ENCODE measurements at regions not wholly inside any gene's neighbourhood (a gene's known extent, or its start where the extent isn't known, plus 50 kb on each side); places are given as distances from the start of the nearest gene placed in this dataset.

DNA sequence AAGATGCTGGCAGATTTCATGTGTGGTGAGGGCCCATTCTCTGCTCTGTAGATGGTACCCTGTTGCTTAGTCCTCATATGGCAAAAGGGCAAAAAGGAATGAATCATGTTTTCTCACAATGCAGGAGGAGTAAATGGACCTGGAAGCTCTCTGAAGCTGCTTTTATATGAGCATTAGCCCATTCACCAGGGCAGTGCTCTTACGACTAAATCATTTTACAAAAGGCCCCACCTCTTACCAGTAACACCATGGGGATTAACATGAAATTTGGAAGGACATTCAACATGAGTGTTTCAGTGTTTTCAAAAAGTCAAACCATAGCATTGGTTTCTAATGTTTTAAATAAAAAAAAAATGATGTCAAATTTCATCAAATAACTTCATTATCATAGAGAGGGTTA, 495.7 kb upstream of the CBLB start:
- Histone ChIP-seq H3K27me3 (ENCODE audit: control insufficient read depth in 4 of 4, insufficient read depth in 4 of 4, low read length in 3 of 4) (no peaks in the 10 kb centered on the region), H3K9me3 (ENCODE audit: control insufficient read depth in 4 of 4, low read length in 3 of 4) (peaks cover 0 to 3% (median 0%) of the 10 kb centered on the region in 4 donors), H3K9ac (ENCODE audit: low read depth in 1 of 2, low read length in 2 of 2) (no peak overlapping the region), H3K4me1 (ENCODE audit: control insufficient read depth in 4 of 4, insufficient read depth in 4 of 4, low read length in 3 of 4) (no peaks in the 10 kb centered on the region), H3K36me3 (ENCODE audit: control insufficient read depth in 4 of 4, insufficient read depth in 3 of 4, low read depth in 1 of 4, low read length in 3 of 4) (no peaks in the 10 kb centered on the region), H3K27ac (ENCODE audit: low read depth in 1 of 2, low read length in 2 of 2) (no peak overlapping the region), H3K4me3 (ENCODE audit: low read depth in 1 of 3, low read length in 3 of 3) (no peak overlapping the region)
- DNase-seq (ENCODE audit: low spot score) = no peak
- 87% methylated on average over 1 of the region's 1 CpG for WGBS
- TF ChIP-seq JUND (IDR thresholded peaks at IDR 0.05) (no peak), SP1 (IDR thresholded peaks at IDR 0.05) (no peak), FOXA1 (IDR thresholded peaks at IDR 0.05) (no peak), HNF4A (conservative IDR thresholded peaks at IDR 0.05) (no peak), TAF1 (conservative IDR thresholded peaks at IDR 0.05) (no peak)
- TF ChIP-seq, protein P1, sequence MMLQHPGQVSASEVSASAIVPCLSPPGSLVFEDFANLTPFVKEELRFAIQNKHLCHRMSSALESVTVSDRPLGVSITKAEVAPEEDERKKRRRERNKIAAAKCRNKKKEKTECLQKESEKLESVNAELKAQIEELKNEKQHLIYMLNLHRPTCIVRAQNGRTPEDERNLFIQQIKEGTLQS (IDR thresholded peaks at IDR 0.05) = no peak

DNA sequence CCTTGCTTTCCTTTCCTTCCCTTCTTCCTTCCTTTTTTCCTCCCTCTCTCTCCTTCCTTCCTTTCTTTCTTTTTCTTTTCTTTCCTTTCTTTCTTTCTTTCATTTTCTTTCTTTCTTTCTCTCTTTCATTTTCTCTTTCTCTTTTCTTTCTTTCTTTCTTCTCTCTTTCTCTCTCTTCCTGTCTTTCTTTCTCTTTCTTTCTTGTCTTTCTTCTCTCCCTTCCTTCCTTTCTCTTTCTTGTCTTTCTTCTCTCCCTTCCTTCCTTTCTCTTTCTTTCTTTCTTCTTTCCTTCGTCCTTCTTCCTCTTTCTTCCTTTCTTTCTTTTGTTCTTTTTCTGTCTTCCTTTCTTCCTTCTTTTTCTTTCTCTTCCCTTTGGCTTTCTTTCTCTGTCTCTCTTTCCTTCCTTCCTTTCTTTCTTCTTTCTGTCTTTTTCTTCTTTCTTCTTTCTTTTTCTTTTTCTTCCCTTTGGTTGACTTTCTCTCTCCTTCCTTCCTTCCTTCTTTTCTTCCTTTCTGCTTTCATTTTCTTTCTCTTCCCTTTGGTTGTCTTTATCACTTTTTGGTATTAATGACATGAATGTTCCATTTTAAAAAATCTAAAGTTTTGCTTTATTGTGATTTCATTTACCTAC, 496.4 kb upstream of the CBLB start:
- H3K27ac ChIP-seq (ENCODE audit: low read depth in 1 of 2, low read length in 2 of 2) = no peak overlapping the region
- TF ChIP-seq, protein P2, sequence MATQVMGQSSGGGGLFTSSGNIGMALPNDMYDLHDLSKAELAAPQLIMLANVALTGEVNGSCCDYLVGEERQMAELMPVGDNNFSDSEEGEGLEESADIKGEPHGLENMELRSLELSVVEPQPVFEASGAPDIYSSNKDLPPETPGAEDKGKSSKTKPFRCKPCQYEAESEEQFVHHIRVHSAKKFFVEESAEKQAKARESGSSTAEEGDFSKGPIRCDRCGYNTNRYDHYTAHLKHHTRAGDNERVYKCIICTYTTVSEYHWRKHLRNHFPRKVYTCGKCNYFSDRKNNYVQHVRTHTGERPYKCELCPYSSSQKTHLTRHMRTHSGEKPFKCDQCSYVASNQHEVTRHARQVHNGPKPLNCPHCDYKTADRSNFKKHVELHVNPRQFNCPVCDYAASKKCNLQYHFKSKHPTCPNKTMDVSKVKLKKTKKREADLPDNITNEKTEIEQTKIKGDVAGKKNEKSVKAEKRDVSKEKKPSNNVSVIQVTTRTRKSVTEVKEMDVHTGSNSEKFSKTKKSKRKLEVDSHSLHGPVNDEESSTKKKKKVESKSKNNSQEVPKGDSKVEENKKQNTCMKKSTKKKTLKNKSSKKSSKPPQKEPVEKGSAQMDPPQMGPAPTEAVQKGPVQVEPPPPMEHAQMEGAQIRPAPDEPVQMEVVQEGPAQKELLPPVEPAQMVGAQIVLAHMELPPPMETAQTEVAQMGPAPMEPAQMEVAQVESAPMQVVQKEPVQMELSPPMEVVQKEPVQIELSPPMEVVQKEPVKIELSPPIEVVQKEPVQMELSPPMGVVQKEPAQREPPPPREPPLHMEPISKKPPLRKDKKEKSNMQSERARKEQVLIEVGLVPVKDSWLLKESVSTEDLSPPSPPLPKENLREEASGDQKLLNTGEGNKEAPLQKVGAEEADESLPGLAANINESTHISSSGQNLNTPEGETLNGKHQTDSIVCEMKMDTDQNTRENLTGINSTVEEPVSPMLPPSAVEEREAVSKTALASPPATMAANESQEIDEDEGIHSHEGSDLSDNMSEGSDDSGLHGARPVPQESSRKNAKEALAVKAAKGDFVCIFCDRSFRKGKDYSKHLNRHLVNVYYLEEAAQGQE (IDR thresholded peaks at IDR 0.05) = no peak
- TF ChIP-seq, protein P1 (IDR thresholded peaks at IDR 0.05) = no peak
- TF ChIP-seq, protein P3, sequence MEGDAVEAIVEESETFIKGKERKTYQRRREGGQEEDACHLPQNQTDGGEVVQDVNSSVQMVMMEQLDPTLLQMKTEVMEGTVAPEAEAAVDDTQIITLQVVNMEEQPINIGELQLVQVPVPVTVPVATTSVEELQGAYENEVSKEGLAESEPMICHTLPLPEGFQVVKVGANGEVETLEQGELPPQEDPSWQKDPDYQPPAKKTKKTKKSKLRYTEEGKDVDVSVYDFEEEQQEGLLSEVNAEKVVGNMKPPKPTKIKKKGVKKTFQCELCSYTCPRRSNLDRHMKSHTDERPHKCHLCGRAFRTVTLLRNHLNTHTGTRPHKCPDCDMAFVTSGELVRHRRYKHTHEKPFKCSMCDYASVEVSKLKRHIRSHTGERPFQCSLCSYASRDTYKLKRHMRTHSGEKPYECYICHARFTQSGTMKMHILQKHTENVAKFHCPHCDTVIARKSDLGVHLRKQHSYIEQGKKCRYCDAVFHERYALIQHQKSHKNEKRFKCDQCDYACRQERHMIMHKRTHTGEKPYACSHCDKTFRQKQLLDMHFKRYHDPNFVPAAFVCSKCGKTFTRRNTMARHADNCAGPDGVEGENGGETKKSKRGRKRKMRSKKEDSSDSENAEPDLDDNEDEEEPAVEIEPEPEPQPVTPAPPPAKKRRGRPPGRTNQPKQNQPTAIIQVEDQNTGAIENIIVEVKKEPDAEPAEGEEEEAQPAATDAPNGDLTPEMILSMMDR (IDR thresholded peaks at IDR 0.05; ENCODE audit: low read depth, low read length, missing input control) = no peak
- TF ChIP-seq HNF4G (IDR thresholded peaks at IDR 0.05) = no peak
- no peak for TF ChIP-seq SP1 (IDR thresholded peaks at IDR 0.05)
- no peaks in the 10 kb centered on the region for H3K36me3 ChIP-seq (ENCODE audit: control insufficient read depth in 4 of 4, insufficient read depth in 3 of 4, low read depth in 1 of 4, low read length in 3 of 4)
- H3K27me3 ChIP-seq (ENCODE audit: control insufficient read depth in 4 of 4, insufficient read depth in 4 of 4, low read length in 3 of 4) = no peaks in the 10 kb centered on the region
- no peak overlapping the region for H3K9ac ChIP-seq (ENCODE audit: low read depth in 1 of 2, low read length in 2 of 2)
- no peak for DNase-seq (ENCODE audit: low spot score)
- H3K9me3 ChIP-seq (ENCODE audit: control insufficient read depth in 4 of 4, low read length in 3 of 4) = peaks cover 0 to 3% (median 0%) of the 10 kb centered on the region in 4 donors
- no peaks in the 10 kb centered on the region for H3K4me1 ChIP-seq (ENCODE audit: control insufficient read depth in 4 of 4, insufficient read depth in 4 of 4, low read length in 3 of 4)
- WGBS = 78% methylated on average over 1 of the region's 1 CpG
- H3K4me3 ChIP-seq (ENCODE audit: low read depth in 1 of 3, low read length in 3 of 3) = no peak overlapping the region

DNA sequence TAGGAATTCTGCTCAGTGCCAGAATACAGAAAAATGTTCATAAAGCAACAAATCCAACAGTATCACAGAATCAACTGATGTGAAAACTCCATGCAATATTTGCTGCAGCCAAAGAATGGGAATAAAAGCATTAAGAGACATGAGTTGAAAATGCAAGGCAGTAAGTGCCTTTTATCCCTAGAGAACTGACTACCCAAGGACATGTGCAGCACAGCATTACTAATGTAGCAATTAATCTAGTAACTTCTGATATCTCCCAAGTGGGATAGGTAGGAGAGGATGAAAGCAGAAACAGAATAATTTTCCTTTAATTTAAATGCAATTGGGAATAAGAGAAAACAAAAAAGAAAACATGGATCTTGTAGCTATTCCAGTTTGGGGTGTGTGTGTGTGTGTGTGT, 497.5 kb upstream of the CBLB start:
- no peak for TF ChIP-seq EGR1 (IDR thresholded peaks at IDR 0.05; ENCODE audit: low read depth in 2 of 2)
- TF ChIP-seq FOXA1 (IDR thresholded peaks at IDR 0.05) = no peak
- TF ChIP-seq TAF1 (conservative IDR thresholded peaks at IDR 0.05) = no peak
- TF ChIP-seq RXRA (IDR thresholded peaks at IDR 0.05) = no peak
- H3K27ac ChIP-seq (ENCODE audit: low read depth in 1 of 2, low read length in 2 of 2) = no peak overlapping the region
- no peaks in the 10 kb centered on the region for H3K36me3 ChIP-seq (ENCODE audit: control insufficient read depth in 4 of 4, insufficient read depth in 3 of 4, low read depth in 1 of 4, low read length in 3 of 4)
- no peak for DNase-seq (ENCODE audit: low spot score)
- H3K9ac ChIP-seq (ENCODE audit: low read depth in 1 of 2, low read length in 2 of 2) = no peak overlapping the region
- H3K4me1 ChIP-seq (ENCODE audit: control insufficient read depth in 4 of 4, insufficient read depth in 4 of 4, low read length in 3 of 4) = no peaks in the 10 kb centered on the region
- no peak overlapping the region for H3K4me3 ChIP-seq (ENCODE audit: low read depth in 1 of 3, low read length in 3 of 3)
- H3K9me3 ChIP-seq (ENCODE audit: control insufficient read depth in 4 of 4, low read length in 3 of 4) = peaks cover 0 to 3% (median 0%) of the 10 kb centered on the region in 4 donors
- H3K27me3 ChIP-seq (ENCODE audit: control insufficient read depth in 4 of 4, insufficient read depth in 4 of 4, low read length in 3 of 4) = no peaks in the 10 kb centered on the region

Data from liver (tissue), 8 donors.